ENCODE measurements at regions not wholly inside any gene's neighbourhood (a gene's known extent, or its start where the extent isn't known, plus 50 kb on each side); places are given as distances from the start of the nearest gene placed in this dataset.

DNA sequence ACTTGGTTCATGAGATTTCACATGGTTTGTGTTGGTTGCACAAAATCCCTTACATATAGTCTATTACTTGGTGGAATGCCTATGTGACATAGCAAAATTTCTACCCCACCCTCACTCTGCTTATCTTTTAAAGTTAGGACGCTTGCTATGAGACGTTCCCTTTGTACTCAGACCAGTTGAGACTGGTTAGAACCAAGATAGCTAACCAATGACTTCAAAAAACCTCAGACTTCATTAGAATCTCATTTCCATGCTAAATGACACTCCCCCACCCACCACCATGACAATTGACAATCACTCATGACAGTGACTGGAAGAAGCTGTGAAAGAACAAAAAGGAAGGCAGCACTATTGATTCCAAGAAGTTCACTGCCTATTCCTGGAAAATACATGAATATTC lies 313.6 kb downstream of the ETS1 start:
- TF ChIP-seq, protein P1, sequence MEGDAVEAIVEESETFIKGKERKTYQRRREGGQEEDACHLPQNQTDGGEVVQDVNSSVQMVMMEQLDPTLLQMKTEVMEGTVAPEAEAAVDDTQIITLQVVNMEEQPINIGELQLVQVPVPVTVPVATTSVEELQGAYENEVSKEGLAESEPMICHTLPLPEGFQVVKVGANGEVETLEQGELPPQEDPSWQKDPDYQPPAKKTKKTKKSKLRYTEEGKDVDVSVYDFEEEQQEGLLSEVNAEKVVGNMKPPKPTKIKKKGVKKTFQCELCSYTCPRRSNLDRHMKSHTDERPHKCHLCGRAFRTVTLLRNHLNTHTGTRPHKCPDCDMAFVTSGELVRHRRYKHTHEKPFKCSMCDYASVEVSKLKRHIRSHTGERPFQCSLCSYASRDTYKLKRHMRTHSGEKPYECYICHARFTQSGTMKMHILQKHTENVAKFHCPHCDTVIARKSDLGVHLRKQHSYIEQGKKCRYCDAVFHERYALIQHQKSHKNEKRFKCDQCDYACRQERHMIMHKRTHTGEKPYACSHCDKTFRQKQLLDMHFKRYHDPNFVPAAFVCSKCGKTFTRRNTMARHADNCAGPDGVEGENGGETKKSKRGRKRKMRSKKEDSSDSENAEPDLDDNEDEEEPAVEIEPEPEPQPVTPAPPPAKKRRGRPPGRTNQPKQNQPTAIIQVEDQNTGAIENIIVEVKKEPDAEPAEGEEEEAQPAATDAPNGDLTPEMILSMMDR (IDR thresholded peaks at IDR 0.05): no peak
- TF ChIP-seq POLR2AphosphoS5 (IDR thresholded peaks at IDR 0.05): no peak

Data from prostate gland (tissue), 2 donors.